Renal pelvis (tissue), 1 donor: ENCODE measurements at regions not wholly inside any gene's neighbourhood (a gene's known extent, or its start where the extent isn't known, plus 50 kb on each side); places are given as distances from the start of the nearest gene placed in this dataset.
"Not testable (repeated sequence)": the region's sequence is repeated elsewhere in the genome, so short reads cannot be mapped to it uniquely, and the experiment has no call there.

Experiments used
- DNase-seq: peaks from one replicate; pipeline ENCODE4 v3.0.0-alpha.2; 2013

DNA sequence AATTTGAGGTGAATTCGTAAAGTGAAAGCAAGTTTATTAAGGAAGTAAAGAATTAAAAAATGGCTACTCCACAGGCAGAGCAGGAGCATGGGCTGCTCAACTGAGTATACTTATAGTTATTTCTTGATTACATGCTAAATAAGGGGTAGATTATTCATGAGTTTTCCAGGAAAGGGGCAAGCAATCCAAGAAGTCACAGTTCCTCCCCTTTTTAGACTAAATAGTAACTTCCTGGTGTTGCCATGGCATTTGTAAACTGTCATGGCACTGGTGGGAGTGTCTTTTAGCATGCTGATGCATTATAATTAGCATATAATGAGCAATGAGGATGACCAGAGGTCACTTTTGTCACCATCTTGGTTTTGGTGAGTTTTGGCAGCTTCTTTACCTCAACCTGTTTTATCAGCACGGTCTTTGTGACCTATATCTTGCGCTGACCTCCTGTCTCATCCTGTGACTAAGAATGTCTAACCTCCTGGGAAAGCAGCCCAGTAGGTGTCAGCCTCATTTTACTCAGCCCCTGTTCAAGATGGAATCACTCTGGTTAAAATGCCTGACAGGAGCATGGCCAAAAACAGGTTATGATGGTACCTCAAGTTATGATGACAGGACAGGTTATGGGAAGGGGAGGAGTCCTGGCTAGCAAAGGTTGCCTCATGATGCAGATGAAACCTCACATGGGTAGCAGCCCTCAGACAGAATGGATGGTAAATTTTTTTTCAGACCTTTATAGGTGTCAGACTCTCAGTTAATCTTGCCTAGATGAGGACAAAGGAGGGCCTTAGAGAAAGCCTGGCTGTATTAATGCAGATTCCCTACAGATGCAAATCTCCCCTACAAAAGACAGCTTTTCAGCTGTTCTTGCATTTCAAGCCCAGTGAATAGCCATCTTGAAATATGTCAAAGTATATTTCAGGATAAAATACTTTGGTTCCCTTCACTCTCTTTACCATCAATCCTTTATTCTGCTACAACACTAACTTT is 49.7 kb downstream of the SIPA1L2 start:
- no peak for DNase-seq

DNA sequence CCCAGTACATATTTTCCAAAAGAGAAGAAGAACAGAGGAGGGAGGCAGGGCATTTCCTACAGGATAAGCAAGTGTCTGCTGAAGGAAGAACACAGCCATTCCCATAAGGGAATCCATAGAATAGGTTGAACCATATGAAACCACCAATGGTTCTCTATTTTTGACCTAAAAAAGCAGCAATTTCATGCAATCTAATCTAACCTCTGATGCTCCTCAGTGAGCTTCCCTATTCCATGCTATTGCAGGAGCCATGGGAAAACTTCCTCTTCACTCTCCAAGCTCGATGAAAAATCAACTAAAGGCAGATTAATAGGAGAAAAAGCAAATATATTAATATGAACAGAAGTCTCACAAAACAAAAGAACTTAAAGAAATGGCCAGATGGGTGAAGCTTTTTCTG is 50.5 kb downstream of the SIPA1L2 start:
- no peak for DNase-seq

DNA sequence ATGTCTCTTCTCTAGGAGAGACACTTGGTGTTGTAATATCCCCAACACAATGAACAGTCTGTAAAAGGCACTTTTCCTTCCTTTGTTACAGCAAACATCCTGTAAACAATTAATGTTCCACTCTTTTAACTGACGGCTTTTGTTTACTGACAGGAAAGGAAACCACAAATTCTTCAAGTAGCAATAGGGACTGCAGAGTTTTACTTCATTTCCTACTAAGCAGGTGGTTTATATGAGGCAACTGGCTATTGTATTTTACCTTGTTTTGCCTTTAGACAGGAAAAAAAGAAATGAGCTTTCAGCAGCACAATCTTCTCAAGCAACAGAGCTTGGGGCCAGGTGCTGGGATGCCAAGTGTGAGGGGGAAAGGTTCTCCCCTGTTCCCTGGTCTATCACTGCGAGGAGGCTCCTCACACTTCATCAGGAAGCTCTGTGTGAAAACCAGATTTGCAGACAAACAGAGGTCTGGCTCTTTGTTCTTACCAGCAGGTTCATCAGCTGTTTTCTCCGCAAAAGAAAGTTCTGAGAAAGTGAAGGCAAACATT is 51.2 kb downstream of the SIPA1L2 start:
- no peak for DNase-seq

DNA sequence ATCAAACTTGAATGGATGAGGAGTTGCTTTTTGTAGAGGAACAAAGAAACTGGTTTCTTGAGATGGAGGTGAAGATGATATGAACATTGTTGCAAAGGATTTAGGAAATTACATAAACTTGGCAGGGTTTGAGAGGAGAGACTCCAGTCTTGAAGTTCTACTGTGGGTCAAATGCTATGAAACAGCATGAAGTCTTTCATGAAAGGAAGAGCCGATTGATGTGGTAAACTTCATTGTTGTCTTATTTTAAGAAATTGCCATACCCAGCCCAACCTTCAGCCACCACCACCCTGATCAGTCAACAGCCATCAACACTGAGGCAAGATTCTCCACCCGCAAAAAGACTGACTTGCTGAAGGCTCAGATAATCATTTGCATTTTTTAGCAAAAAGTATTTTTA is 52.2 kb downstream of the SIPA1L2 start:
- DNase-seq: no peak

DNA sequence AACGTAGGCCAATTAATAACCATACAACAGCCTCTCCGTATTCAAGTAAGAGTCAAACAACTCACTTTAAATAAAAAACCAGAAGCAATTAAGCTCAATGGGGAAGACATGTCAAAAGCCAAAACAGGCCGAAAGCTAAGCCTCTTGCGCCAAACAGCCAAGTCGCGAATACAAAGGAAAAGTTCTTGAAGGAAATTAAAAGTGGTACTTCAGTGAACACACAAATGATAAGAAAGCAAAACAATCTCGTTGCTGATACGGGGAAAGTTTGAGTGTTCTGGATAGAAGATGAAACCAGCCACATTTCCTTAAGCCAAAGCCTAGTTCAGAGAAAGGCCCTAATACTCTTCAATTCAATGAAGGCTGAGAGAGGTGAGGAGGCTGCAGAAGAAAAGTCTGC is 53.4 kb downstream of the SIPA1L2 start:
- no peak for DNase-seq

DNA sequence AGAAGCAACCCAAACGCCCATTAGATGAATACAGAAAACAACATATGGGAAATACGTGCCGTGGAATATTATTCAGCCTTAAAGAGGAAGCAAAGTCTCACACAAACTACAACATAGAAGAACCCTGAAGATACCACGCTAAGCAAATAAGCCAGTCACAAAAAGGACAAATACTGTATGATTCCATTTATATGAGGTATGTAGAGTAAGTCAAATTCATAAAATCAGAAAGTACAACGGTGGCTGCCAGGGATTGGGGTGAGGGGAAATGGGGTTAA is 54.2 kb downstream of the SIPA1L2 start:
- DNase-seq: no peak

DNA sequence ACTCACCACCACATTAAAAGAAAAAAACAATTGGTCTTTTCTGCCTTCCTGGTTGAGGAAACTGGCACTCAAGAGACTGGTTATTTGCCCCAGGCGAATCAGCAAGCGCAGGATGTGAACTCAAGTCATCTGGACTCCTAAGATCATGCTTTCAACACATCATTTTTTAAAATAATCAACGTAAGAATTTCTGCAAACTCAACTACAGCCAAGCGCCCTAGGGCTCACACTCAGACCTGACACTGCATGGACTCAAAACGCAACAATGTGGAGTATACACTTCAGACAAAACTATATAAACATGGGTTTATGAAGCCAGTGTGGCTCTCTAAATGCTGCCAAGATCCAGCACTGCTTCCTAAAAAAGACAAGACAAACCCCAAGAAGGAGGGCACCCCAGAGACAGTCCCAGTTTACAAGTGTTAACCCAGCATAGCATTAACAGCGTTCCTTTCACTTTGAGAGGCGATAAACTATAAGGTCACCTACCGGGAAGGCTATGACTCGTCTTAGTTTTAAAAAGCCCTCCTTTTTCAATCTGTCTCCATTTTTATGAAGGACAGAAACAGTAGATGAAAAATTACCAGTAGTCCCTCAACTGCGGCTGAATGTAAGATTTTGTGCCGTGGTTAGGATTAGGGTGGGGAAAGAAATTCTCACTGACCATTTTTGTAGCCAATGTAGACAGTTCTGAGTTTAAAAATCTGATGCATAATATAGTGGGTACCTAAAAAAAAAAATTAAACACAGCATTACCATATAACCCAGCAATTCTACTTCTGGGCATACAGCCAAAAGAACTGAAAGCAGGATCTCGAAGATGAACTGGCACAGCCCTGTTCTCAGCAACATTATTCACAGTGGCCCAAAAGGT is 54.8 kb downstream of the SIPA1L2 start:
- no peak for DNase-seq

DNA sequence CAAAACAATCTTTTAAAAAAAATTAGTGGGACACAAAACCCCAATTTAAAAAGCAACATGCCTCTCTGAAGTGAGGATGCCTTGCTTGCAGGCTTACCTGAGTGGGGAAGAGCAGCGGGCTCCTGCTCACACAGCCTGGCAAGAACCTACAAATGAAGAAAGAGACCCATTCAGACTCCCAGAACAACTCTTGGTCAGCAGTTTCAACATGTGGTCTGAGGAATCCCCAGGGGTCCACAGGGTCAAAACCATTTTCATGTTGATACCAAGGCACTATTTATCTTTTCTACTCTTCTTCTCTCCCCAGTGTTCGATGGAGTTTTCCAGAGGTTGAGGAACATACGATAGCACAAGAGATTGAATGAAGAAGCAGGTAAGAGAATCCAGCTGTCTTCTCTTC is 55.9 kb downstream of the SIPA1L2 start:
- no peak for DNase-seq

DNA sequence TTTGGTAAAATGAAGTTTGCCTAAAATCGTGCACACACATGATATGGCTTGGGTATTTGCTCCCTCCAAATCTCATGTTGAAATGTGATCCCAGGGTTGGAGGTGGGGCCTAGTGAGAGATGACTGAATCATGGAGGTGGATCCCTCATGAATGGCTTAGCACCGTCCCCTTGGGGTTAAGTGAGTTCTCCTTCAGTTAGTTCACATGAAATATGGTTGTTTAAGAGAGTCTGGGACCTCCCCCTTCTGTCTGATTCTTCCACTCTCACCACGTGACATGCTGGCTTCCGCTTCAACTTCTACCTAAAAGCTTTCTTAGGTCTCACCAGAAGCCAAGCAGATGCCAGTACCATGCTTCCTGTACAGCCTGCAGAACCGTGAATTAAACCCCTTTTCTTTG is 58.4 kb downstream of the SIPA1L2 start:
- DNase-seq: no peak

DNA sequence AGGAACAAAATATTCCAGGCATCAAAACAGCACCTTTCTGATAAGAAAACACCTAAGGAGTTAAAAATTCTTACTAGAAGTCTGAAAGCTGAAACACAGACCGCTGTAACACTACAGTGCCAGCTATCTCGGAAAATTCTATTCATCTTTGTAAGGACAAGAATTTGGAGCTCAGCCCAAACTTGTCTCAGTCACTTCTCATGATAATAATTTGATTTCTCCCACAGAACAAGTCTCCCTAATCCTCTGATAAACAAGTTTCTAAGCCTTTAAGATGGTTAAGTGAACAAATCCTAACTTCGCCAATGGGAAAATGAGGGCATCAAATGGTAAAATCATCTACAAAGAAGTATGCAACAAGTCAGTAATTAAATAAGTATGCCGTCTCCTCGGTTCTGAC is 59.9 kb downstream of the SIPA1L2 start:
- DNase-seq: no peak

DNA sequence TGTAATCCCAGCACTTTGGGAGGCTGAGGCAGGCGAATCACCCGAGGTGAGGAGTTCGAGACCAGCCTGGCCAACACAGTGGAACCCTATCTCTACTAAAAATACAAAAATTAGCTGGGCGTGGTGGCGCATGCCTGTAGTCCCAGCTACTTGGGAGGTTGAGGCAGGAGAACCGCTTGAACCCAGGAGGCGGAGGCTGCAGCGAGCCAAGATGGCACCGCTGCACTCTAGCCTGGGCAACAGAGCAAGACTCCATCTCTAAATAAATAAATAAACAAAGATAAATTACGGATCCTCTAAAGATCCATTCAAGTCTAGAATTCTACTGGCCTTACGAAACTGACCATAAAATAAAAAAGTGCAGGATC is 60.4 kb downstream of the SIPA1L2 start:
- not testable (repeated sequence) for DNase-seq

DNA sequence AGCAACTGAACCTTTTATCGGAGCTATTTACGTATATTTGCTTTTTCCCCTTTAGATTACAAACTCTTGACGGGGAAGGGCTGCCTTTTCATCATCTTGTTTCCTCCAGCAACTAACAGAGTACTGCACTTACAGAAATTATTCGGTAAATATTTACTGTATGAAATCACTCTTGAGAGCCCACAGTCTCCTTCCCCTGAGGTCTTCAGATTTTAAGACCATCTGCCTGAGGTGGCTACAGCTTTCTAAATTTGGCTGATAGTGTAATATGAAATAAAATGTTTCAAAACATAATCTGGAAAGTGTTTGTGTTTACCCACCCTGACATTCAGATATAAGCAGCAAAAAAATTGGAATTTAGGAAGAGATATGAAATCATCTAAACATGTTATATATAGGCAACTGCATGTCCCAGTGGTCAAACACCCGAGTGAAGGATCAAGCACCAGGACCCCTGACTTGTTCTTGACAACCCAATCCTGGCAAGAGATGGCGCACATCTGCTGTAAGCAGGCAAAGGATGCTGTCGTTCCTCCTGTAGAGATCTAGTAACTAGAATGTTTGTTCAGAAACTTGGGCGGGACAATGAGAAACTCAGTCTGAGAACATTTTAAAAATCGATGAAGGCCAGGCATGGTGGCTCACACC is 60.9 kb downstream of the SIPA1L2 start:
- no peak for DNase-seq

DNA sequence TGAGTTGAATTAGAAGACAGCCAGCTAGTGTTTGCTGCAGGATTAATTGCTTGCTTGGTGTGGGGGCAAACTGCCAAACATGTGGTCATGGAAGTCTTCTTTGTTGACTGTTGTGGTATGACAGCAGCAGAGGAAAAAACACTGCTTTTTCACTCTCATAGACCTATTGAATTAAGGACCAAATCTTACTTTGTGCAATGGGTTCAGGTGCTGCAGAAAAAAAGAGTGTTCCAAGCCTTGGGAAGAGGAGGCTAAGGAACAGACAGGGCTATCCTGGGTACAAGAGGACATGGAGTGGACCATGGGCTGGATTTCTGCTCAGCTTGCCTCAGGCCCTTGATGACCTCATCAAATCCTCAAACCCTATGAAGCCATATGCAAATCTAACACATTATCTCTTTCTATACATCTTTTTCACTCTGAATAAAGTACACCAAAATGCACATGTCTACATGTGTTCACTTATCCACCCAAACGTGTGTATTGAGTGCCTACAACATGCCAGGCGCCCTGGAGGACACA is 61.5 kb downstream of the SIPA1L2 start:
- DNase-seq: no peak

DNA sequence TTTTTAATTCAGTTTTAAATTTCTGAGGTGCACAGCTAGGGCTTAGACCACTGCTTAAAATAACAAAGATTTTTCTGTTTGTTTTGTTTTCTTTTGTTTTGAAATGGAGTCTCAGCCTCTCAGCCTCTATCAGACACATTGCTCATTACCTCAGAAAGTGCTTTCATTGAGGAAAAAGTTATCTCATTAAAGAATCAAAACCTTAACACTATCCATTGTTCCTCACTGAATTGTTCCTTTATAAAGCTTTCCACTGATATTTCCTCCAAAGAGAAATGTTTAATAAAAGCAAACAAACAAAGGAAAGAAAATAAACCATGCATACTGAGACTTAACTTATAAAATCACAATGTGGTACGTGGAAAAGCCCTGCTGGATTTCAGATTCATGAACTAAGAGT is 63.8 kb downstream of the SIPA1L2 start:
- DNase-seq: no peak

DNA sequence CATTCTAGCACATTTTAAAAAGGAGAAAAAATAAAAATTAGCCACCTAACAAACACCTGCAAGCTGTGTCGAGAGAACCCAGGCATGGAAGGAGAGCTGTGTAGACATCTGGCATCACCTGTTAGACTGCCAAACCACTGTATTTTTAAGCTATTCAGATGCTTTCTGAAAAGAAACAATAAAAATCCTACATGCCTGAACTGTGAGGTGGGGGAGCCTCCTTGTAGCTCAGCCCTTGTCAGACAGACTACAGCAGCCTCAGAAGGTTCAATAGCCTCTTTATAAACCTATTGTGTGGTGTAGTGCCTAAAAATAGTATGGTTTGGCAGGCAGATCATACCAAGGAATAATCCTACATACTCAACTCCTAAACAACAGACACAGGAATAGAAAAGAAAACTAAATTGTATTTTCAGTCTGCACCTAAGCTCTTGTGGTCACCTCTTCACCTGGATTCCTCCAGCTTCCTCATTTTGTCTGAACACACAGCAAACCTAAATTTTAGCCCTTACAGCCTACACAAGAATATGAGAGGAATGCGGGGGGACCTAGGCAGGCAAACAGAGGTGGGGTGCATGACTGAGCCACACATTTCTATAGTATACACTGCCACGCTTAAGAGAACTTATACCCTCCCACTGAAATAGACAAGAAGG is 67.0 kb downstream of the SIPA1L2 start:
- no peak for DNase-seq

DNA sequence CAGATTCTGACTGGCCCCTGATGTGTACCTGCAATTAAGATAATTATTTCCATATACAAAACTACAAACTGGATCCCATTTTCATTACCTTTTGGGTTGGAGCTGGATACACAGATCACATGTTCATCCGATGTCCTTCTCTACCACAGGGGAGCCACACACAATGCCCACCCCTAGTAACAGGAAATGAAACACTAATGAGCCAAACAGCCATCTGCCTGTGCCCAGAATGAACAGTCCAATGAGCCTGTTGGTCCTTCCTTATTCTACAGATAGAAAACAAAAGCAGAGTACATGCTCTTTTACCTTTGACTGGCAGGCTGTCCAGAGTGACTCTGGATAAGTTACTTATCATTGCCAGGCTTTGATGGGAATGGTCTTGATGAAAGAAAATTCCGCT is 68.6 kb downstream of the SIPA1L2 start:
- no peak for DNase-seq

DNA sequence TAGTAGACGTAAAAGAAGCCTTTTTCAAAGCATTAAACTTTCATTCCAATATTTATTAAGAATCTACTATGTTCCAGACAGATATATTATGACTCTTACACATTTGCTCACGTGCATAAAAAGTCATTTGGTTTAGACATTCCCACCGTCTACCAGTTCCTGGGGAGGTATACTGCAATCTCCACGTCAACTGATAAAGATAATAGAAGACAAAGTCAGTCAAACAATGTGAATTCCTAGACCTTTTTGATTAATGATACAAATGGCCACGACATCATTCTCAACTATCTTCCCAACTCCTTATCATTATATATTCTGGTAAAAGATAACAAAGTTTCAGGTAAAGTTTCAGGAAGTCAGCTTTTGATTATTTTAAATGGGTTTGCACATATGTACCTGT is 69.0 kb downstream of the SIPA1L2 start:
- DNase-seq: no peak

DNA sequence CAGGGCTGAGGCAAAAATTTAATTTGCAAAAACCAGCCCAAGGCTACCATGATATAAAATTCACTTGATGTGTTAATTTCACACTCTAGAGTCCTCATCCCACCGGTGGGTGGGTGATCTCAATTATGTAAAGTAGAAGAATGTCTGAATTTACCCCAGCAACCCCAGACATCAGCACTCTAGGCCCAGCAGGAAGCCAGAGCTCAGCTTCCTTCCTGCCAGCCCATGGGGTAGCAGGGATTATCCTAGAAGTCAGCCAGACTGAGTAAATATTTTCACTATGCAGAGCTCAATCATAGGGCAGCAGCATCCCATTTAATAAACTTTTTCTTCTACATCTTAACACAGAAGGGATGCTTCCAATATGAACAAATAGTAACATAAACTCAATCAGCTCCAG is 71.0 kb downstream of the SIPA1L2 start:
- DNase-seq: no peak

DNA sequence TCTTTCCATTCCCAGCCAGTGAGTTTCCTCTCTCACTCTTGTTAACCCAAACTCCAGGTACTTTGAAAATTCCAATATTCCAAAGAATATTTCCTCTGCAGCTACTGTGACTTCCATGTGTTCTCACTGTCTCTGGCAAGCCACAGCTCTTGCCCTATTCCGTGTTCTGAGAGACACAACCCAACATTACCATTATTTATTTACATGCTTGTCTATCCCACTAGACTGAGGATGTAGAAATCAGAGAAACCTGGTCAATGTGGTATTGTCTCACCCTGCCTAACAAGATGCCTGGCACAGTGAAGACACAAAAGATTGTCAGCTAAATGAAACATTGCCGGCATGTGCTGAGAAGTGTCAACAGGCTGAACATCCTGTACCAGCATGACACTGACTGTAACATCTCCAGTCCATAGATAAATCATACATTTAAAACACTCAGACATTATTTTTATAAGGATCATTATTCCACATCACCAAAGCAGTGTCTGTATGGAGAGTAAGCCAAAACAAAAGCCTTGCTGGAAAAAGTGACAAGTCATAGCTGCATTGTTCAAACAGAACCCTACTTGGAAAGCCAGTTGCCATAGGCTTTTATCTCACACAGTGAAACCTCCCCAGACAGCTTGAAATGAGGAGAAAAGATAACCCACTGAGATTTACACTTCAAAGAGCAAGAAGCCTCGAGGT is 72.3 kb downstream of the SIPA1L2 start:
- DNase-seq: no peak

DNA sequence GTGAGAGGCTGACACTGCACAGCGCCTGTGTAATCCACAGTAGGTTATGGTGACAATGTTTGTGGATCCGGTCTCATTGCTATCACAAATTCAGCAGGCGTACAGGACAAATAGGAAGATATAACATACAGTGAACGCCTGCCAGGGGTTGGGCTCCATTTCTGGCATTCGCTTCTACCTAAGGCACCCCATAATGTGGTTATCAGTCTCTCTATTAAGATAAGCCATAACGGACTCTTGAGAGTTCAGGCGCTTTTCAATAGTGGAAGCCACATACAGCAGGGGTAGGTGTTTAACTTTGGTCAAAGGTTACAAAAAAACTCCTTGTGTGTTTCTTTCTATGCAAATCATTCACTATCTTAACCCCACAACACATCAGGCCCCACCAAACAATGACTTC is 72.8 kb downstream of the SIPA1L2 start:
- no peak for DNase-seq

DNA sequence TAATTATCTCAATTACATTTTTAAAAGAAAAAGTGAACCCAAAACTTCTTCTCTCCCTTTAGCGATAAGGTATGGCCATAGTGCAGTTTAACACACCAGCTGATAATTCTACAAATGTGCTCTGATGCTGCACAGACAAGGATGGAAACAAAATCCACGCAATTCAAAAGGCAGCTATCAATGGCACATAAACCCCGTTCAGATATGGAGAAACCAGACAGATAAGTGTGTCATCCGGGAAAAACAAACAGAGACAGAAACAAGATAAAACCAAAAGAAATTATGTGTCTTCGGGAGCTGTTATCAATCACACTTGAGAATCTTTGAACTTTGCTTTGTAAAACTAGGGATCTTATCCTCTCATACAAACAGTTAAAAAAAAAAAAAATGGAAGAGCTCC is 73.6 kb downstream of the SIPA1L2 start:
- DNase-seq: no peak
